ENCODE measurements at regions not wholly inside any gene's neighbourhood (a gene's known extent, or its start where the extent isn't known, plus 50 kb on each side); places are given as distances from the start of the nearest gene placed in this dataset.

GRCh38 chr7:84682543-84682942, 488.0 kb upstream of the SEMA3A start:
- Histone ChIP-seq H3K27me3 (ENCODE audit: control insufficient read depth, insufficient read depth, low read length) (no peaks in the 10 kb centered on the region), H3K9ac (ENCODE audit: low read depth, low read length) (no peak overlapping the region), H3K4me3 (ENCODE audit: low read depth, low read length) (no peak overlapping the region), H3K9me3 (ENCODE audit: control insufficient read depth, insufficient read depth, low read length) (no peaks in the 10 kb centered on the region), H3K36me3 (ENCODE audit: control insufficient read depth, insufficient read depth, low read length) (no peaks in the 10 kb centered on the region), H3K4me1 (ENCODE audit: control insufficient read depth, insufficient read depth, low read length) (peaks cover 1% of the 10 kb centered on the region; the same call in 1 of the 2 replicates), H3K27ac (ENCODE audit: low read depth, low read length) (no peak overlapping the region)

DNA sequence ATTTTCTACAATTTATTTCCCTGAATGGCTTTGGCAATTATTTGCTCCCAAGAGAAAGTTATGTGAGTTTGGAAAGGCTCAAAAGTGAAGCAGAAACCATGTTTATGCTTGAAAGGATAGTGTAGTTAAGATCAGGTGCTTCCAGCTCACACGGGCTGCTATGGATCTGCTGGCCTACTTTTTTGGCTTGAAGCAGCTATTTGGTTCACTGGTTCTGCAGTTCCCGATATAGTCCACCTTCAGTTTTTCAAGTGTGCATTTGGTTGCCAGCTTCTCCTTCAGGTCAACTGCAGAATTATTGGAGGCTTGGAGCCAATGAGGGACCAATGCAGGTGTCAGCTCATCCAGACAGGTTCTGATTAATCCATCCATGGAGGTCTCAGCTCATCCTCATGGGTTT, 484.3 kb upstream of the SEMA3A start:
- no peaks in the 10 kb centered on the region for H3K9me3 ChIP-seq (ENCODE audit: control insufficient read depth, insufficient read depth, low read length)
- peaks cover 10% of the 10 kb centered on the region; the same call in 1 of the 2 replicates for H3K4me1 ChIP-seq (ENCODE audit: control insufficient read depth, insufficient read depth, low read length)
- H3K27ac ChIP-seq (ENCODE audit: low read depth, low read length), result no peak overlapping the region
- H3K27me3 ChIP-seq (ENCODE audit: control insufficient read depth, insufficient read depth, low read length), result no peaks in the 10 kb centered on the region
- H3K4me3 ChIP-seq (ENCODE audit: low read depth, low read length), result no peak overlapping the region
- H3K36me3 ChIP-seq (ENCODE audit: control insufficient read depth, insufficient read depth, low read length), result no peaks in the 10 kb centered on the region
- no peak overlapping the region for H3K9ac ChIP-seq (ENCODE audit: low read depth, low read length)

GRCh38 chr7:84677117-84677732, 482.6 kb upstream of the SEMA3A start:
- Histone ChIP-seq H3K4me3 (ENCODE audit: low read depth, low read length) (no peak overlapping the region), H3K27me3 (ENCODE audit: control insufficient read depth, insufficient read depth, low read length) (no peaks in the 10 kb centered on the region), H3K9me3 (ENCODE audit: control insufficient read depth, insufficient read depth, low read length) (no peaks in the 10 kb centered on the region), H3K36me3 (ENCODE audit: control insufficient read depth, insufficient read depth, low read length) (no peaks in the 10 kb centered on the region), H3K27ac (ENCODE audit: low read depth, low read length) (no peak overlapping the region), H3K4me1 (ENCODE audit: control insufficient read depth, insufficient read depth, low read length) (peaks cover 10% of the 10 kb centered on the region; the same call in 1 of the 2 replicates), H3K9ac (ENCODE audit: low read depth, low read length) (no peak overlapping the region)

DNA sequence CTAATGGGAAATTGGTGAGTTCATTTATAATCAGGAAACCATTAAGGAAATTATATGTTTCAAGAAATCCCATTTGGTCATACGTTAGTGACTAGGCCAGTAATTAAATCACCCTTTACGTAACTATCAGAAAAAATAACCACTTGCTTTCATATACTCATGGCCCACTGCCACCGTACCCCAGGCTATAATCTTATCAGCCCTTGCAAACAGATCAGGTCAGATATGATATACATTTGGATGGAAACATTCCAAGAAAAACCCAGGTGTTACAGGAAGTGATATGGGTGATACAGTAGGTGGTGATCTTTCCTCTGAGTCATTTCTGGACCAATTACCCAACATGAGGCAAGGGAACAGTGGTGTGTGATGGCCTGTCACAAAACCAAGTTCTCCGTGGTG, 481.0 kb upstream of the SEMA3A start:
- no peaks in the 10 kb centered on the region for H3K36me3 ChIP-seq (ENCODE audit: control insufficient read depth, insufficient read depth, low read length)
- H3K27ac ChIP-seq (ENCODE audit: low read depth, low read length), result no peak overlapping the region
- H3K4me3 ChIP-seq (ENCODE audit: low read depth, low read length), result no peak overlapping the region
- no peaks in the 10 kb centered on the region for H3K27me3 ChIP-seq (ENCODE audit: control insufficient read depth, insufficient read depth, low read length)
- no peaks in the 10 kb centered on the region for H3K9me3 ChIP-seq (ENCODE audit: control insufficient read depth, insufficient read depth, low read length)
- no peak overlapping the region for H3K9ac ChIP-seq (ENCODE audit: low read depth, low read length)
- H3K4me1 ChIP-seq (ENCODE audit: control insufficient read depth, insufficient read depth, low read length), result peaks cover 10% of the 10 kb centered on the region; the same call in 1 of the 2 replicates

- Histone ChIP-seq H3K9me3 (ENCODE audit: control insufficient read depth, insufficient read depth, low read length) (no peaks in the 10 kb centered on the region), H3K4me3 (ENCODE audit: low read depth, low read length) (no peak overlapping the region), H3K4me1 (ENCODE audit: control insufficient read depth, insufficient read depth, low read length) (peaks cover 10% of the 10 kb centered on the region; the same call in 1 of the 2 replicates), H3K36me3 (ENCODE audit: control insufficient read depth, insufficient read depth, low read length) (no peaks in the 10 kb centered on the region), H3K27me3 (ENCODE audit: control insufficient read depth, insufficient read depth, low read length) (no peaks in the 10 kb centered on the region), H3K27ac (ENCODE audit: low read depth, low read length) (no peak overlapping the region), H3K9ac (ENCODE audit: low read depth, low read length) (no peak overlapping the region)
Measured at GRCh38 chr7:84674236-84674913, 479.8 kb upstream of the SEMA3A start.

DNA sequence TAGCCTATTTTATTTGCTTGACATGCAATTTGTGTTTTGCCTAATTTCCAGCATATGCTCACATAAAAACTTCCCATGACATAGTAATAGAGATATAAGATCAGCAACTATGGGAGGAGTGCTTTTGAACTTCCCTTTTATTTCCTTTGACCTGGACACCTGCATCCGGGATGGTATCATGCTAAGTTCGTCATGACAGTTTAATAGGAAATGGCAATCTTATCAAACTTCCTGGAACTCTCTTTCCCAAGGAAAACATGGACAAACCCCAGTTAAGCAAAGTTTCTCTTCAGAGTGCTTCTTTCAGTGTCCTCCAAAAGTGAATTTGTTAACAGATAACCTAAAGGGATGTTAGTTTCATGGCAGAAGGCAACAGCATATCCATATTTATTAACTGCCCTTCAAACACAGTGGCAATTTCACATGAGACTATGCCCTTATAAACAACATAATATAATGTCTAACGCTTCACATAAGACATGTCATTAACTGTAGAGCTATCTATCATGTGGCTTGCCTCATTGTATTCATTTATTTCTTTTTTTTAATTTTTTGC, 474.7 kb upstream of the SEMA3A start:
- Histone ChIP-seq H3K9ac (ENCODE audit: low read depth, low read length) (no peak overlapping the region), H3K9me3 (ENCODE audit: control insufficient read depth, insufficient read depth, low read length) (no peaks in the 10 kb centered on the region)

GRCh38 chr7:84668116-84668515, 473.5 kb upstream of the SEMA3A start:
- Histone ChIP-seq H3K9me3 (ENCODE audit: control insufficient read depth, insufficient read depth, low read length) (no peaks in the 10 kb centered on the region), H3K27me3 (ENCODE audit: control insufficient read depth, insufficient read depth, low read length) (no peaks in the 10 kb centered on the region), H3K4me1 (ENCODE audit: control insufficient read depth, insufficient read depth, low read length) (peaks cover 5% of the 10 kb centered on the region; the same call in 1 of the 2 replicates), H3K27ac (ENCODE audit: low read depth, low read length) (no peak overlapping the region), H3K36me3 (ENCODE audit: control insufficient read depth, insufficient read depth, low read length) (no peaks in the 10 kb centered on the region), H3K9ac (ENCODE audit: low read depth, low read length) (no peak overlapping the region), H3K4me3 (ENCODE audit: low read depth, low read length) (no peak overlapping the region)

More for the DNA sequence above, 474.7 kb upstream of the SEMA3A start:
- Histone ChIP-seq H3K4me3 (ENCODE audit: low read depth, low read length) (no peak overlapping the region), H3K27me3 (ENCODE audit: control insufficient read depth, insufficient read depth, low read length) (no peaks in the 10 kb centered on the region), H3K36me3 (ENCODE audit: control insufficient read depth, insufficient read depth, low read length) (no peaks in the 10 kb centered on the region), H3K27ac (ENCODE audit: low read depth, low read length) (no peak overlapping the region), H3K4me1 (ENCODE audit: control insufficient read depth, insufficient read depth, low read length) (peaks cover 5% of the 10 kb centered on the region; the same call in 1 of the 2 replicates)

DNA sequence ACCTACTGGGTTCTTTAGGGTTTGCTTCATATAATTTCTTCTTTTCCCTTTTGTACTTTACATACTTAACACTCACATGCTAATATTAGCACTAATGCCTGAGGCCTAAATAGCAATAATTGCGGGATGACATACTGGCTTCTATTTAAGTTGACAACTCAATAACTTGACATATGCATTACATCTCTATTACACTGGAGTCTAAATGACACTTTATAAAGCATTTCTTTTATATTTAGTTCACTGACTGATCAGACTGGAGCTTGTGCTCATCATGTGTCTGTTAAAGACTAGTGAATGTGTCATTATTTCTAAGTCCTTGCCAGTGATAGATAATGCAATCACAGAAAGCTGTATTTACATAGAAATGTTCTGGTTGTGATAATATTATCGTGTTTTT, 472.1 kb upstream of the SEMA3A start:
- H3K9me3 ChIP-seq (ENCODE audit: control insufficient read depth, insufficient read depth, low read length), result no peaks in the 10 kb centered on the region
- no peak overlapping the region for H3K4me3 ChIP-seq (ENCODE audit: low read depth, low read length)
- no peaks in the 10 kb centered on the region for H3K36me3 ChIP-seq (ENCODE audit: control insufficient read depth, insufficient read depth, low read length)
- H3K9ac ChIP-seq (ENCODE audit: low read depth, low read length), result no peak overlapping the region
- H3K4me1 ChIP-seq (ENCODE audit: control insufficient read depth, insufficient read depth, low read length), result peaks cover 5% of the 10 kb centered on the region; the same call in 1 of the 2 replicates
- H3K27me3 ChIP-seq (ENCODE audit: control insufficient read depth, insufficient read depth, low read length), result no peaks in the 10 kb centered on the region
- no peak overlapping the region for H3K27ac ChIP-seq (ENCODE audit: low read depth, low read length)

DNA sequence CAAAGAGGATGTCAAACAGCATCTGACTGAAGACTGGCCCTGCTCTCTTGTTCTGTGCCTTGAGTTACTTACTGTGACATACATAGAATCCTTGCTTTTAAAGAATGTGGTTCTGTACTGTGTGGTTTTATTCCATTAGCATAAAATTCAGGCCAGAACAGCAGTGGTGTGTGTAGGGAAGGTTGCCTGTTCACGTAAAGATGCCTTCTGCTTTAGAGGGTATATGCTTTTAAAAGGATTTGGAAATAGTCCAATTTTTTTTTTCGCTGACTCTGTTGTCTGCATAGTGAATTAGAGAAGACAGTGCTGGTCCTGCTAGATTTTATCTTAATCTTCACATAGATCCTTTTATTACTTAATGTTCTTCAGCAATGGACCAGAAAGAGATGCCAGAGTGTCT, 470.8 kb upstream of the SEMA3A start:
- H3K9ac ChIP-seq (ENCODE audit: low read depth, low read length), result no peak overlapping the region
- H3K4me3 ChIP-seq (ENCODE audit: low read depth, low read length), result no peak overlapping the region

DNA sequence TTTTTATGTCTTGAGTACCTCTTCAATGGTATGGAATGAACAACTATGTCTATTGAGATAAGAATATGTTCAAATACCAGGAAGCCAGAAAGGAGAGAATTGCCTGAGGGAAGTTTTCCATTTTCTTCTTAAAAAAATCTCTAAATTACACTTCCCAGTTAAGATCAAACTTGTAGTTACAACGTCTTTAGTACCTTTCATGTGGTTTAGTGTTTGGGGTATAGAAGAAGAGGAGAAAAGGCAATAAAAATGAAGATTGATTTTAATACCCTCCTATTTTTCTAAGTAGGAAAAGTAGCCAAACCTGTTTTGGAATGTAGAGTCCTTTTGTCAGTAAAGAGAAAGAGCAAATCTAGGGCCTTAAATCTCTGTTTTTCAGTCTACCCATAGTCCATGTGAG, 470.0 kb upstream of the SEMA3A start:
- H3K27ac ChIP-seq (ENCODE audit: low read depth, low read length), result no peak overlapping the region
- no peak overlapping the region for H3K4me3 ChIP-seq (ENCODE audit: low read depth, low read length)

More for the DNA sequence above, 470.8 kb upstream of the SEMA3A start:
- Histone ChIP-seq H3K9me3 (ENCODE audit: control insufficient read depth, insufficient read depth, low read length) (no peaks in the 10 kb centered on the region), H3K4me1 (ENCODE audit: control insufficient read depth, insufficient read depth, low read length) (peaks cover 5% of the 10 kb centered on the region; the same call in 1 of the 2 replicates), H3K27ac (ENCODE audit: low read depth, low read length) (no peak overlapping the region), H3K36me3 (ENCODE audit: control insufficient read depth, insufficient read depth, low read length) (no peaks in the 10 kb centered on the region), H3K27me3 (ENCODE audit: control insufficient read depth, insufficient read depth, low read length) (no peaks in the 10 kb centered on the region)

DNA sequence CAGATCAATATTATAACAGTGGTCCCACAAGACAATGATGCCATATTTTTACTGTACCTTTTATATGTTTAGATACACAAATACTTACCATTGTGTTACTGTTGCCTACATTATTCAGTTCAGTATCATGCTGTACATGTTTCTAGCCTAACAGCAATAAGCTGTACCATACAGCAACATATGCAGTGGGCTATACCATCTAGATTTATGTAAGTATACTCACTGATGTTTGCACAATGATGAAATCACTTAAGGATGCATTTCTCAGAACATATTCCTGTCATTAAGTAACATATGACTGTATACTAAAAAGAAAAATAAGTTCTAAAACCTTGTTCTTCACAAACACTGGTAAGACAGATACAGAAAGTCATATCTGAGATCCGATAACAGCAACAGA, 468.6 kb upstream of the SEMA3A start:
- Histone ChIP-seq H3K36me3 (ENCODE audit: control insufficient read depth, insufficient read depth, low read length) (no peaks in the 10 kb centered on the region), H3K4me3 (ENCODE audit: low read depth, low read length) (no peak overlapping the region), H3K27me3 (ENCODE audit: control insufficient read depth, insufficient read depth, low read length) (no peaks in the 10 kb centered on the region), H3K9me3 (ENCODE audit: control insufficient read depth, insufficient read depth, low read length) (no peaks in the 10 kb centered on the region), H3K27ac (ENCODE audit: low read depth, low read length) (no peak overlapping the region), H3K4me1 (ENCODE audit: control insufficient read depth, insufficient read depth, low read length) (peaks cover 5% of the 10 kb centered on the region; the same call in 1 of the 2 replicates), H3K9ac (ENCODE audit: low read depth, low read length) (no peak overlapping the region)

More for the DNA sequence above, 470.0 kb upstream of the SEMA3A start:
- no peak overlapping the region for H3K9ac ChIP-seq (ENCODE audit: low read depth, low read length)
- no peaks in the 10 kb centered on the region for H3K27me3 ChIP-seq (ENCODE audit: control insufficient read depth, insufficient read depth, low read length)
- peaks cover 5% of the 10 kb centered on the region; the same call in 1 of the 2 replicates for H3K4me1 ChIP-seq (ENCODE audit: control insufficient read depth, insufficient read depth, low read length)
- no peaks in the 10 kb centered on the region for H3K9me3 ChIP-seq (ENCODE audit: control insufficient read depth, insufficient read depth, low read length)
- no peaks in the 10 kb centered on the region for H3K36me3 ChIP-seq (ENCODE audit: control insufficient read depth, insufficient read depth, low read length)
